NCI-H69 (cell line): ENCODE measurements at regions not wholly inside any gene's neighbourhood (a gene's known extent, or its start where the extent isn't known, plus 50 kb on each side); places are given as distances from the start of the nearest gene placed in this dataset.
"Not testable (repeated sequence)": the region's sequence is repeated elsewhere in the genome, so short reads cannot be mapped to it uniquely, and the experiment has no call there.

Experiments
- DNase-seq: peaks from one replicate; lab custom pipeline; 2025; lab: John Stamatoyannopoulos, UW

GRCh38 chr10:9140373-9140772, 1085.9 kb downstream of the GATA3 start:
- DNase-seq, result no peak

- no peak for DNase-seq
Measured at GRCh38 chr10:9147475-9147874, 1093.0 kb downstream of the GATA3 start.

DNA sequence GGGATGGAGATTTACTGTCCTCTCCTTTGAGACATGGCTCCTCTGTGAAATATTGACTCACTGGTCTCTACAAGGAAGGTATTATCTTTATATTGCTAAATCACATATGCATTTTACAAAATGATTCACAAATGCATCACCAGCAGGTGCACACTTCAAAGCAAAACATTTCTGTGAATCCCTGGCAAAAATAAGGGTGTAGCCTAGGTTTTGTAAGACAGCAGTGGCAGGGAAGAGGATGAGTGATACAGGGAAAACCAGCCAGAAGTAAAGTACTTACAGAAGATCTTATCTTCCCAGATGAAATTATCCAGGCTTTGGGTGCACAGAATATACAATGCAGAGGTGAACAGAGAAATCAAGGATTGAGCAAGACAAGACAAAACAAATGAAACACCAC, 1094.6 kb downstream of the GATA3 start:
- DNase-seq, result no peak

DNA sequence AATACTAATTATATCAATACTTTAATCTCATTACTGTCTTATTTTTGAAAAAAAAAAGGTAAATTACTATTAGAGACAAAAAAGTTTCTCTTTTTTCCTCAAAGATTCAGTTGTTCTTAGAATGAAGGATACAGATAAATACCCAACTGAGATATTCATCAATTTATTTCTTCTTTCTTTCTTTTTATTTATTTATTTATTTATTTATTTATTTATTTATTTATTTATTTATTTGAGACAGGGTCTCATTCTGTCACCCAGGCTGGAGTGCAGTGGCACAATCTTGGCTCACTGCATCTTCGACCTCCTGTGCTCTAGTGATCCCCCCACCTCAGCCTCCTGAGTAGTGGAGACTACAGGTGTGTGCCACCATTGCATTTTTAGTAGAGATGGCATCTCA, 1098.6 kb downstream of the GATA3 start:
- not testable (repeated sequence) for DNase-seq

- DNase-seq, result no peak
Measured at GRCh38 chr10:9157656-9158055, 1103.2 kb downstream of the GATA3 start.

DNA sequence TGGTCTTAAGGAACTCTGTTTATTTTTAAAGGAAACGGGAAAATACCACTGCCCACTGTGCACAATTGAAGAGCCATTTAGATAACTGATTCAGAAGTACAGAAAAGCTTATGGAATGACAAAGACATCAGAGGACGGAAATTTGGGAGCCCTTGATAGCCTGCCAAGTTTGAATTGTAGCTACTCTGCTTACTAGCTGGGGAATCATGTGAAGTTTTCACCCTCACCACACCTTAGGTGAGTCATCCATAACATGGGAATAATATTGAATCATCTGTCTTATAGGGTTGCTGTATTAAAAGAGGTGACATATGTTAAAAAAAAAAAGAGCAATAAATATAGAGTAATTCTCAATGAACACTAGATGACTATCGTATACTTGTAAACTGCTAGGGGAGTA, 1104.2 kb downstream of the GATA3 start:
- DNase-seq, result no peak

DNA sequence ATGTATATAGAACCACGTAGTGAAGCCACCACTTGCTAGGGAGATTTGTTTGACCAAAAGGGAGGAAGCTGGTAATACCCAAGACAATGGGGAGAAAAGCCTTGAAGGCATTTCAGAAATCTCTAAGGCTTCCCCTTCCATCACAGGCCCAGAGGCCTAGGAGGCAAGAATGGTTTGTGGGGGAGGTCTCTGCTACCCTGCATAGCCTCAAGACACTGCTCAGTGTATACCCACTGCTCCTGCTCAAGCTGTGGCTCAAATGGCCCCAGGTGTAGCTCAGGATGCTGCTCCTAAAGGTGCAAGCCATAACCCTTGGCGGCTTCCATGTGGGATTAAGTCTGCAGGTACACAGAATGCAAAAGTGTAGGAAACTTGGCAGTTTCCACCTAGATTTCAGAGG, 1105.8 kb downstream of the GATA3 start:
- DNase-seq, result no peak

DNA sequence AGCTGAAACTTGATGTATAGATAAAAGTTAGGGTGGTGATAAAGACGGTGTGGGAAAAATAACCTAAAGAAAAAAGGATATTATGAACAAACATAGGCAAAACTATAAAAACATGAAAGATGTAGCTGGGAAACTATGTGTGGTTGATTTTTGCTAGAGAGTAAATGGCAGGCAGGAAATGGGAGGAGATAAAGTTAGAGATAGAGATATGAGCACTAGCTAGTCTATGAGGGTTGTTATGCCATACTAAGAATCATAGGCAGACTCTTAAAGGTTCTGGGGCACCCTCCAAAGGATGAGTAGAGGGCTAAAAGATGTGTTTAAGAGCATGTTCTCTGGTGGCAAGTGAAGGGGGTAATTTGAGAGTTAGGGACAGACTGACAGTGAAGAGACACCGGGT, 1109.2 kb downstream of the GATA3 start:
- no peak for DNase-seq

DNA sequence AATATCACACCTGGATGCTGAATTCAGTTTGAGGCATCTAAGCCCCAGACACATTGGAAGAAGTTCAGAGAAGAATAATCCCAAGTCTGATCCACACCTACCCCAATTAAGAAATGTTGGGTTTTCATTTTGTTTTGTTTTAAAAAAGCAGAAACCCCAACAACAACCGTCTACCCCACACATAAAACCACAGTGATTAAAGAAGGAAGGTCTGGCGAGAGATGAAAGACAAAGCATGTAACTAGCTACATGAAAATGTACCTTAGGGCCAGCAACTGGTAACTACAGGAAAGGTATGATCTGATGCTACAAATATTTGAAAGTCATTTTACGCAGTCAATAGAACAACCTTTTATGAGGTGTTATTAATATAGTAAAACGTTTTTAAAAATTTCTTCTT, 1112.3 kb downstream of the GATA3 start:
- DNase-seq, result no peak

- DNase-seq, result no peak
Measured at GRCh38 chr10:9172276-9172675, 1117.8 kb downstream of the GATA3 start.

- no peak for DNase-seq
Measured at GRCh38 chr10:9175200-9175599, 1120.7 kb downstream of the GATA3 start.

- not testable (repeated sequence) for DNase-seq
Measured at GRCh38 chr10:9183197-9183880, 1128.9 kb downstream of the GATA3 start.

DNA sequence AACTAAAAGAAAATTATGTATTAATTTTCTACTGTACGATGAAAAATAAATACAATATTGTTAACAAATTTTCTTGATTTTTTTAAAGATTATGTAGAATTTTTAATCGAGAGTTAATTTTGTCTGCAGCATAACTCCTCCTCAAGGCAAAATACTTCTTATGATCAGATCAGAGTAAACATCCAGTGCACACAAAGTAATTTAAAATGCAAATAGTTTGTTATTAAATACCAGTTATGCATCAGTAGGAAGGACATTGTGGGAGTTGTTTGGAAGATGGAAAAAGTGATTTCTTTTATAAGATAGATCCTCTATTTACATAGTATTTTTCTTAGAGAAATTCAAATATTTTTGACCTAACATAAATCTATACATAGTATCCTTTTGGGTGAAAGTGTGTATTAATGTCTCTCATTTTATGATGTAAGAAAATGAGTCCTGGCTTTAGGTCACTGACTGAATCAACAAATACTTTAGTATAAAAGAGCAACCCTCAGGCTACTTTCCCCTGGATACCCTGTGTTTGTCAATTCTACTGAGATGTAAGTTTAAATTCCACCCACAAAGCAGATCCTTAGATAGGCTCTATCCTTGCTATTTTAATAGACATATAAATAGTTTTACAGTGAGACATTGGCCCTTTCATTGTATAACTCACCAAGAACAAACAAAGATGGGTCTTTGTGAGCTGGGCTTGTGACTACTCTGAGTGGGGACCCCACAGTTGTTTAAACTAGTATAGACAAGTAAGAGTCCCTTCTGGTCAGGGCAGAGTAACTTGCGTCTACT, 1133.7 kb downstream of the GATA3 start:
- DNase-seq, result no peak

DNA sequence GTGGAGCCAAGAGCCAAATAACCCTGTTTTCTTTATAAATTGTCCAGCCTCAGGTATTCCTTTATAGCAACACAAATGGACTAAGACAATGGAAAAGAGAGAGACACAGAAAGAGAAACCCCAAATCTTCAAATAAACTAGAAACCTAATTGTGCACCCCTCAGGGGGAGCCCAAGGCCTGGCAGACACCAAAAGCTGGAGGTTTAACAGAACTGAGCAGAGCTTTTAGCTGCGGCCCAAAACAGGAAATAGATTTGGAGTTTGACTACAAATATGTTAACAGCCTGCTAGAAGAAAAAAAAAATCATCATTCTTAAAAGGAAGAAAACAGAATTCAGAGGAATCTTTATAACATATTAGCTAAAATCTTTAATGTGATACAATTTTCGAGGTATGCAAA, 1135.0 kb downstream of the GATA3 start:
- DNase-seq, result no peak

DNA sequence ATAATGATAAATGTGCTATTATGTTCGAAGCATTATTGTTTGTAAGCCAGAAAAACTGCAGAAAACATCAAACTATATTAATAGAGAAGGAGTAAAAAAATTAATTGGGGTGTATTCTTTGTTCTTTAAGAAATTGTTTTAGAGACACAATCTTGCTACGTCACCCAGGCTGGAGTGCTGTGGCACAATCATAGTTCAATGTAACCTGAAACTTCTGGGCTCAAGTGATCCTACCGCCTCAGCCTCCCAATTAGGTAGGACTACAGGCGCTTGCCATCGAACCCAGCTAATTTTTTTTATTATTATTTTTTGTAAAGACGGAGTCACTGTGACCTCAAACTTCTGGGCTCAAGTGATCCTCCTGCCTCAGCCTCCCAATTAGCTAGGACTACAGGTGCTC, 1138.6 kb downstream of the GATA3 start:
- no peak for DNase-seq

DNA sequence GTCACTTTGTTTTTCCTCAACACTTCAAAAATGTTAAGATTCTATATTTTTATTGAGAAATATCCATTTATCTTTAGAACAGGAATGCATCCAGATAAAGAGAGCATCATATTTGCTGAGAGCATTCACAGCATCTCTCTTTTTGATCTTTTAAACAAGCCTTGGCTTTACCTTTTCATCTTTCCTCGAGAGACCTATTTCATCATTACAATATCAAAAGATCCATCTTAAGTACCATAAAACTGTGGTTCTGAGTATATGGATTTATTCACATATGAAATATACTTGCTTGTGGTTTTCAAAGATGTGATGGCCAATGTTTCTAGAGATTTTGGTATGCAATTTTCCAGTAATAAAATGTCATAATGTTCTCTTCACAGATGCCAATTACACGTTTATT, 1140.9 kb downstream of the GATA3 start:
- DNase-seq, result no peak

DNA sequence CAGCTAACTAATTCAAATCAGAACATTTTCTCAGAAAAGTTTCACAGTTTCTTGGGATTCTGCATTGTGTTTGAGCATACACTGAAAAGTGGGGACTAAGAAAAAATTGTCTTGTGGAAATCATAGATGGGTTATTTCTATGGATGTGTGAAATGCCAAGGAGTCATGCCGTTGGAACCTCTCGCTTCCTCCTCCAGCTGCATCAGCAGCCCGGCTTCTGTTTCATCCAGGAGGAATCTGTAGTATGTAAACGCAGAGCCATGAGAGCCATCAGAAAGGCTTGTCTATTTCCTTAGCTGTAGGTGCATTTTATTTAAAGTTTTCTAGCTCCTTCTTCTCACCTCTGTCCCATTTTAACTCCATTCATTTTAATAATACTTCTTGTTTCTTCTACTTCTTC, 1144.1 kb downstream of the GATA3 start:
- DNase-seq, result no peak

- DNase-seq, result no peak
Measured at GRCh38 chr10:9205558-9205957, 1151.1 kb downstream of the GATA3 start.

DNA sequence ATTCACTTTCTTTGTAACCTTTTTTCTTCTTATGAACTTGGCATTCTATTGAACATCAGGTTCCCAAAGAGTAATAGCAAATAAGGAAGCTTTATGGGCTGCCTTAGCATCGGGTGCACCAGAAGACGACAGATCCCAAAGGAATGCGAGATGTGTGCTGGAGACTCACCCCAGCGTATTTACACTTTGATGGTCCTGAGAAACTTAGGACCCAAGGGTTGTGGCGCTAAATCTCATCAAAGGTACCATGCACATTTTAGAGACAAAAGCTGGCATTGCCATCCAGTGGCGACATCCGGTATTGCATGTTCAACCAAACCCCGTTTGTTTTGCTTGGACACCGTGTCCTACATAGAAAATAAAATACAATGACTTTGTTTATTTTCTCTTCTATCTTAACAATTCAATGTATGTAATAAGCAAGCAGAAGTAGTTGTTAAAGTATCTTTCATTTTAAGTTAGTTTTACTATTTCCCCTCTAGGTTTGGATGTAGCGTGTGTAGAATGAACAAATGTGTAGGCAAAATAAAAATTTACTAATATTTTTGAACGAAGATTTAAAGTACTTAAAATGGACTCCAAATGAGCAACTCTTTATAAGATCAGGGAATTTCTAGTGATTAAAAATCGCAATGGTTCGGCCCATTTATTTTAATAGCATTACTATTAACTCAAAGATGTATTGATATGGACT, 1154.8 kb downstream of the GATA3 start:
- DNase-seq, result peak; percentile 21

DNA sequence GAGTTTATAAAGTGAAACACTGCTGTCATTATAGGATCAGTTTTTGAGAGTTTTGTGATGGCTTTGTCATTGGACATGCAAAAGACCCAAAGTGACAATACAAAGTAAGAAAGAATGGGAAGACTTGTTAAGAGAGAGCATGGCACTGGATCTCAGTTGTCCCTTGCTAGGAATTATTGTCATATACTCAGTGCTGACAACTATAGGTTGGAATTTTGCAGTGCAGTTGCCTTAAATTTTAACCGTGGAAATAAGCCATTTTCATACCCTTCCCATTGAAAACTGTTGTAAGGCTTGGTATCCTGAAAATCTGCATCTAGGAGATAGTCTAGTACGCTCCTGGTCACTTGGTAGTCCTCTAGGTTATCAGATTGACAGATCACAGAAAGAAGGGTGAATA, 1156.7 kb downstream of the GATA3 start:
- DNase-seq, result no peak

DNA sequence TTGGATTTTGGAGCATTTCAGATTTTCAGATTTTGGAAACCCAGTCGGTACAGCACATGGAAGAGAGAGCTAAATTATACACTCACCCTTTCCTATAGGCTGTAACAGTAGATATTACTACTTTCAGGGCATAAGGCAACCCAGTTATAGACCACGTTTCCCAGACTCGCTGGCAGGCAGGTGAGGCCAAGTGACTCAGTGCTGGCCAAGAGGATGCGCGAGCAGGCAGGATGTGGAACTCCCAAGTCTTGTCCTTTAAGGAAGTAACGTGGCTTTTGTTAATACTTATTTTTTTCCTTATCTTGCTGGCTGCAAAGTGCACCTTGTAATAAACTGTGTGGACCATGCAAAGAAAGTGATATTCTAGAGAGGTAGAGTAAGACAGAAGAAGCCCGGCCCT, 1160.1 kb downstream of the GATA3 start:
- no peak for DNase-seq

DNA sequence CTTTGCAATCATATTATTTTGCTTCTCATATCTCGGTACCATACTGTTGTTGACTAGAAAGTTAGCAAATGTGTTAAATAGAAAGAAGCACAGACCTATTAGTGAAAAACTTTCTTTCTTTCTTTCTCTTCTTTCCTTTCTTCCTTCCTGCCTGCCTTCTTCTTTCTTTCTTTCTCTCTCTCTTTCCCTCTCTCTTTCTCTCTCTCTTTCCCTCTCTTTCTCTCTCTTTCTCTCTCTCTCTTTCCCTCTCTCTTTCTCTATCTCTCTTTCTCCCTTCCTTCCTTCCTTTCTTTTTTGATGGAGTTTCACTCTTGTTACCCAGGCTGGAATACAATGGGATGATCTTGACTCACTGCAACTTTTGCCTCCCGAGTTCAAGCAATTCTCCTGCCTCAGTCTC, 1160.6 kb downstream of the GATA3 start:
- no peak for DNase-seq

- no peak for DNase-seq
Measured at GRCh38 chr10:9219860-9220259, 1165.4 kb downstream of the GATA3 start.
